GM13977 (cell line): ENCODE measurements at regions not wholly inside any gene's neighbourhood (a gene's known extent, or its start where the extent isn't known, plus 50 kb on each side); places are given as distances from the start of the nearest gene placed in this dataset.

ENCODE experiments used
- DNase-seq: peaks from one replicate; pipeline ENCODE4 v3.0.0; 2012; ENCODE audit warnings: low spot score
- in situ Hi-C: fragments of 300-500 bp; cut with MboI; formaldehyde crosslinking; loops from one replicate; pipeline ENCODE4 v1.12.0; 2022; ENCODE audit warnings: low sequenced_read_pairs, low pct_unique_long_range_greater_than_20kb, mixed read lengths, inconsistent platforms; ENCODE audit not compliant: unreplicated experiment
- TF ChIP-seq, protein P1 (sequence below): IDR thresholded peaks from 2 replicates; pipeline ENCODE4 v1.5.1; 2012; ENCODE audit warnings: mild to moderate bottlenecking, control low read depth; ENCODE audit not compliant: insufficient read depth; ENCODE audit errors: extremely low read depth, missing control alignments

DNA sequence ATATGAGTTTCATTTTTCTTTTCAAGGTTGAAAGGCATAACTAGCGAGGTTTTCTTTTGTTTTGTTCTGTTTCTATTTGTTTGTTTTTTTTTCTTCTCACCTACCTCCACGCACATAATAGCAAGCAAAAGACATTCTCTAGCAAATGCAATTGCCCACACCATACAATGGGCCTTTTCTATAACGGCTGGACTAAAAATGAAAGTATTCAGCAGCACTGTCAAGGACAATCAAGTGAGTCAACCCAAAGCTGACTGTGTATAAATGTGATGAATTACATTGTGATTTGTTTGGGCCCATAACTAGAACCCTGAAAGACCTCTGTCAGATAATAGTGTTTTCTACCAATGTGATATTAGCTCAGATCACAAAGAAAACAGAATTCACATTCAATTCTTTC, 496.7 kb downstream of the RNF144B start:
- in situ Hi-C loops: no loop called here
- TF ChIP-seq, protein P1, sequence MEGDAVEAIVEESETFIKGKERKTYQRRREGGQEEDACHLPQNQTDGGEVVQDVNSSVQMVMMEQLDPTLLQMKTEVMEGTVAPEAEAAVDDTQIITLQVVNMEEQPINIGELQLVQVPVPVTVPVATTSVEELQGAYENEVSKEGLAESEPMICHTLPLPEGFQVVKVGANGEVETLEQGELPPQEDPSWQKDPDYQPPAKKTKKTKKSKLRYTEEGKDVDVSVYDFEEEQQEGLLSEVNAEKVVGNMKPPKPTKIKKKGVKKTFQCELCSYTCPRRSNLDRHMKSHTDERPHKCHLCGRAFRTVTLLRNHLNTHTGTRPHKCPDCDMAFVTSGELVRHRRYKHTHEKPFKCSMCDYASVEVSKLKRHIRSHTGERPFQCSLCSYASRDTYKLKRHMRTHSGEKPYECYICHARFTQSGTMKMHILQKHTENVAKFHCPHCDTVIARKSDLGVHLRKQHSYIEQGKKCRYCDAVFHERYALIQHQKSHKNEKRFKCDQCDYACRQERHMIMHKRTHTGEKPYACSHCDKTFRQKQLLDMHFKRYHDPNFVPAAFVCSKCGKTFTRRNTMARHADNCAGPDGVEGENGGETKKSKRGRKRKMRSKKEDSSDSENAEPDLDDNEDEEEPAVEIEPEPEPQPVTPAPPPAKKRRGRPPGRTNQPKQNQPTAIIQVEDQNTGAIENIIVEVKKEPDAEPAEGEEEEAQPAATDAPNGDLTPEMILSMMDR: no peak
- DNase-seq: no peak

DNA sequence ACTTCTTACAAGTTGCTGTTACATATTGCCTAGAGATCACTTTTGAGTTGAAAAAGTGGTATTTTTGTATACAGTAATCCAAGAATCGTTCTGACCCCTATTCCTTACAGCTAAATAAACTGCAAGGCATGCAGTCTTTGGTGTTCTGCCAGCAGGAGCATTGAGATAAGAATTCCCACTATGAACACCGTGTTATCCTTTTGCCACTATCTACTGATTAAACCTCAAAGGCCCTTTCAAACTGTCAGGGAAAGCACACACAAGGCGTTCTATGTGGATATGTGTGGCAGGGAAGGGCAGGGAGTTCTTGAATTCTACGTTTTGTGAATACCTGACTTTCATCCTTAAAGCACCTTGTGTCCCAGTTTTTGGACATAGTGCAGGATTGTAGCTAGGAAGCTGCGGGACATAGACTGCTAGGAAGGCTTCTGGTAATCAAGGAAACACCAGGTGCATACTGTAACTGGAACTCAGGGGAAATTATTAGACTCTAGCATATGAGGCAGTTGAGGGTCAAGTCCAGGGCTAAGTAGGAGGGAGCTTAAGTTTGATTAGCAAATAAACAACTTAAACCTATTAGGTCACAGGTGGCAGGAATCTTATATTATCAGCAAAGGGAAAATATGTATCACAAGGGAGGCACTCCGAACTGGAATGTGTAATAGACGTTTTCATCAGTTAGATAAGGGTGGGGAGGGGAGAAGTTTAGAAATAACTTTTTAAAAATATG, 506.6 kb downstream of the RNF144B start:
- in situ Hi-C loops: no loop called here
- DNase-seq: no peak
- TF ChIP-seq, protein P1: no peak

DNA sequence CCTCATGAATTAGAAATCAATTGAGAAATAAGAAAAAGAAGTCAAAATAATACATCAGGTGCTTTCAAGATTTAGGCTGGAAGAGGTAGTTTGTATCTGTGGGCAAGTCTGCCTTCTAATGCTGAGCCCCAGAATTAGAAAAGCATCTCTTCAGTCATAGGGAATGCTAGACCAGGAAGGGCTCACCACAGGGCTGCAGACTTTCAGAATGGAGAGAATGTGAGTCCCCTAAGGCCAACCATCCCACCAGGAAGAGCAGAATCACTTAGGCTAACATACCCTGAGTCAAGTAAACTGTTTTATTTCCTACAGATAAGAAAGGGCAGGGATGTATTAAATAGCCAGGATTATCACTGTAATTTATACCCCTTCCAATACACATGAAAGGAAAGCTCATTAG, 510.2 kb downstream of the RNF144B start:
- no peak for DNase-seq
- in situ Hi-C loops: no loop called here
- TF ChIP-seq, protein P1: no peak

DNA sequence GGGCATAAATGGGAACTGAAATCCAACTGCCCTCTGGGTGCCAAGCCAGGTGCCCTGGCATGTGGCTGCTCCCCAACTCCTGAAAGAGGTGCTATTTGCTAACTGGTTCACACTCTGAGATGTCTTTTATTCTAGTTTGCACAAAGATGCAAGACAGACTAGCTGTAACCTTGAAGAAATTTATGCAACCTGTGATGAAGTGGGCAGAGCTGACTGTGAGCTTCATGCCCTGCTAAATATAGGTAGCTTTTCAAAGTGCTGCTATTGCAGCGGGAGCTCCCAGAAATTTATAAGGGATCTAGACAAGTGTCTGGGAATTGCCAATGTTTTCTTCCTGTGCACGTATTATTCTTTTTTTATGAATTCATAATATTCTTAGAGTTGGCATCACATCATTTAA, 517.5 kb downstream of the RNF144B start:
- TF ChIP-seq, protein P1: no peak
- DNase-seq: no peak
- in situ Hi-C loops: no loop called here

DNA sequence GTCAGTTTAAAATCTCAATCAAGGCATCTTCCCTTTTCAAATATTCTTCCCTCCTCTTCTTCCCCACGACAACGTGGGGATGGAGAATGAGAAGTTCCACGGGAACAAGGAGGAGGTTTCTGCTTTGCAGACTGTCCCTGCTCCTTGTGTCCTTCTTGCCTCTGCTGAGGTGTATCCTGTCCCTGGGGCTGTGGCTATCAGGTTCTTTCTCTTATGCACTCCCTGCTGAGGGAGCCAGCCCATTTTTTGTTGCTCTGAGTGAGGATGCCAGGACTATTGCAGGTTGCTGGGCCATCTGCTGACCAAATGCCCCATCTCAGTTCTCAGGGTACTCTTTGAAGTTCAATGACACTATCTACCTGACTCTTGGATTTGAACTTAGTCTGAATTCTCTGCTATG, 533.6 kb downstream of the RNF144B start:
- DNase-seq: no peak
- TF ChIP-seq, protein P1: no peak
- in situ Hi-C loops: no loop called here

DNA sequence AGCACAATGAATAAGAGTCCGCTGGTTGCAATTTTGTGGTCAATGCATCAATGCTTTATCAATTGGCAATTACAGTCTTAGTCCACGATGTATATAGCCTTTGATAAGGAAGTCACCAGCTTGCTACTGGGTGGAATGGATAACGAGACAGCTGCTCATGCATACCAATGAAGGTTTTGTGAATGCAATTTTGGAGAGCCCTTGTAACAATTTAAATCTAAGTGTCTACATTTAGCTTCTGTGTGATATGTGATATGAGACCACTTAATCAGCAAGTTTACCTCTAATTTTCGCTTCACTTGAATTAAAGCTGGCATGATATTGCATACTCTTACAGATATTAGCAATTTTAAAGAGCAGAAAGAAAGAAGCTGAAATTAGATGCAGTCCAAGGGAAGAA, 543.9 kb downstream of the RNF144B start:
- in situ Hi-C loops: no loop called here
- DNase-seq: no peak
- TF ChIP-seq, protein P1: no peak

DNA sequence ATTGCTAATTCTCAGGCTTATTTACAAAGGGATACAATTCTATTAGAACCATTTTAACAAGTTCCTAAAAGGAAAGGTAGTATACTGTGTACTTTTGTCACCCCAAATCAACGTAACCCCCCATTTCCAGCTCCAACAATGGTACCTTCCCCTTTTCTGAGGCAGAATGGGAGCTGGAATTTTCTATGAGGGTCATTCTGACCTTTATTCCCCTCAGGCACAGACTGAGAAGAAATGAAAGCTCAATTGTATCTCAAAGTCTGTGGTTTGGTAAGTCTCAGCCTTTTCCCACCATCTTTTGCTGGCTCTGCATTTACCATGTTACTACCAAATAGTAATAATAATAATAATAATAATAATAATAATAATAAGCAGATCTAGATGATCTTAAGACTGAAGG, 571.0 kb downstream of the RNF144B start:
- TF ChIP-seq, protein P1: no peak
- no peak for DNase-seq
- in situ Hi-C loops: no loop called here
